ENCODE measurements at regions not wholly inside any gene's neighbourhood (a gene's known extent, or its start where the extent isn't known, plus 50 kb on each side); places are given as distances from the start of the nearest gene placed in this dataset.

GRCh38 chr5:174159327-174160114 is 114.0 kb downstream of the NSG2 start:
- no peak for DNase-seq (ENCODE audit: low read depth in 2 of 3, low spot score in 2 of 3)

DNA sequence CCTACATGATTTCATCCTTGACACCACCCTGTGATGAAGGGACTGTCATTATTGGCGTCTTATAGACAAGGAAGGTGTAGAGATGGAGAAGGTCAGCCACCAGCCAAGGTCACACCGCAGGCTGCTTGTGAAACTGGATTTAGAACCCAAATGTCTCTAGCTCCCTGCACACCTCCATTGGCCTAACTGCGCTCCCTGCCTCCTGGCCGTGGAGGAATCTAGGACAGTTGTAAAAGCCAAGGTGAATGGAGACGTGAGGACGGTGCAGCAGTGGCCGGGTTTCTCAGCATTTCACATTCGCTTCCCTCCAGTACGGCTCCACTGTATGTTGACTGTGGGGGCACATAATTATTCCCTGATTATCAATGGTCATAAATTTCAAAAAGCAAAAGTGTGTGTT is 119.9 kb downstream of the NSG2 start:
- no peak for DNase-seq (ENCODE audit: low read depth in 2 of 3, low spot score in 2 of 3)

- no peak for DNase-seq (ENCODE audit: low read depth in 2 of 3, low spot score in 2 of 3)
These were observed 120.9 kb downstream of the NSG2 start for GRCh38 chr5:174166231-174167079.

DNA sequence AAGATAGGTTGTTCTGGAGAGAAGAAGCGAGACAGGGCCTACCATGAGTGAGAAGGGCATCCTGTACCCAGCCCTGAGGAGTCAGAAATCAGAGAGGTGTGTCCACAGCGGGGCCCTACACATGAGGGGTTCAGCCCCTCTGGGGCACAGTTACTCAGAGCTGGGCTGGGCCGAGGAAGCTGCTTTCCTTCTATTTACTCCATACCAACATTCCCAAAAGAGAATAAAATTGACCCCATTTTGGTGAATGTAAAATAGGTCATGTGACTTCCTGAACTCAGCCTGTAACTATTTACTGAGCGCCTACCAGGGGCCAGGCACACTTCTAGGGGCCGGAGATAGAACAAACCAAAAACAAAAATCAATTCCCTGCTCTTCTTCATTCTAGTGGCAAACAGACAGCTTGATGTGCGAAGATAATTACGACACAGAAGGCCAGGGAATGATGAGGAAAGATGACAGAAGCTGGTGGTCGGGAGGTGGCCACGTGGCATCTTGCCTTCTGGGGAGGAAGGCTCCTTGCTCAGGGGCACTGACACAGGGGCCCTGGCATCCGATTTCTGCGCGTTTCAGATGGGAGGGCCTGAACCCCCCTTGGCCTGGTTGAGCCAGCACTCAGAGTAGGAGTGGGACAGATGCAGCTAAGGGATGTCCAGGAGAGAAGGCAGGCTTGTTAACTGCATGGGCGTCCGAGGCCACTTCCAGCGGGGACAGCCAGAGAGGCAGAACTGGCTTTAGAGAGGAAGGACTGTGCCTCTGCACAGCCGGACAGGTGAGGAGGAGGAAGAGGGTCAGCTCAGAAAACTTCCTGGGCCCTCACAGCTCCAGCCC is 121.8 kb downstream of the NSG2 start:
- DNase-seq (ENCODE audit: low read depth in 2 of 3, low spot score in 2 of 3) = no peak

DNA sequence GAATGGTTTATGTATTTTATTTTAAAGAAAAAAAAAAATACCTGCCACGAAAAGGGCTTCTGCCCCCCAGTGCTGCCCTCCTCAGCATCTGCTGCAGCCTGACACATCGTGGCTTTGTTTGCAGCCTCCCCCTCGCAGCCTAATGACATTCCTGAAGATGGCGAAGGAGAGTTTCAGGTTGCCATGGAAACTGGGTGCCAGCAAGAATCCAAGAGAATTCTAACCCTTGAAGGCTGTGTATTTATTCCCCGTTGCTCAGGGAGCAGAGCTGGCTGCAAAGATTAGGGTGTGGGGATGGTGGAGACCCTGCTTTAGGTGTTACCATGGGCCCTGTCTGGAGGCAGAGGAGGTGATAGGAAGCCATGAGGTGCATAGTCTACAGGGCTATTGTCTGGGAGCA is 126.6 kb downstream of the NSG2 start:
- DNase-seq (ENCODE audit: low read depth in 2 of 3, low spot score in 2 of 3) = no peak

- DNase-seq (ENCODE audit: low read depth in 2 of 3, low spot score in 2 of 3) = no peak
These were observed 127.1 kb downstream of the NSG2 start for GRCh38 chr5:174172566-174172965.

- no peak for DNase-seq (ENCODE audit: low read depth in 2 of 3, low spot score in 2 of 3)
These were observed 128.3 kb downstream of the NSG2 start for GRCh38 chr5:174173766-174174165.

DNA sequence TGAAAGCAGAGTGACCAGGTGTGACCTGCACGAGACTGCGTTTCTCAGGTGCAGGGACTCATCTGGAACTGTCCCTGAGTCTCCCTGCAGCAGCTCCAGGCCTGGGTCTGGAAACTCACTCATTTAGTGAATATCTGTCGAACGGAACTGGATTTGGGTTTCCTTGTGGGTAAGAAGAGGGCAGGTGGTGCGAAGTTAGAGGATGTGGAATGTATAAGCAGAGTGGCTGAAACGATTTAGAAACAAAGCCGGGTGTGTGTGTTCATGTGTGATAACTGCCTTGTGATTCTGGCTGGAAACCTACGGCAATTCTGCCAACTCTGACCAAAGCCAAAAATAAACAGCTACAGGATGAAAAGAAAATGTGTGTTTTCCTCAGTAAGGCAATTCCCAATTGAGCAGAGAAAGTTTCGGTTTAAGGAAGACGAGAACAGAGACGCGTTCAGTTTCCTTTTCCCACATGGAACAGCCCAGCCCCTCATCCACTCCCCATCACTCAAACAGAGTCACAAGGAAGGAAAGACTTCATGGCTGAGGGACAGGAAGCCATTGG is 130.3 kb downstream of the NSG2 start:
- DNase-seq (ENCODE audit: low read depth in 2 of 3, low spot score in 2 of 3) = no peak

DNA sequence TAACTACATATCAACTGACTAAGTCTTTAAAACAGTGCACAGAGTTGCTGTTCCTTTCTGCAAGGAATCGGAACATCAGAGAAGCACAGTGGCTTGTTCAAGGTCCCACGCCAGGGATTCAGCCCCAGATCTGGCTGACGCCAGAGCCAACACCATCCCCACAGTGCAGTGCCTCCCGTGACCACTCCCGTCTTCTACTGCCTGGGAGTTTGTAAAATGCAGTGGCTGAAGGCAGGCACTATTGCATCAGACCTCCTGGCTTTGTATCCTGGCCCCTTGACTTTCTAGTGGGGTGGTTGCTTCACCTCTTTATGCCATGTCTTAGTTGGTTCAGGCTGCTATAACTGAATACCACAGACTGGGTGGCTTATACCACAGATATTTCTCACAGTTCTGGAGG is 131.0 kb downstream of the NSG2 start:
- DNase-seq (ENCODE audit: low read depth in 2 of 3, low spot score in 2 of 3) = no peak

GRCh38 chr5:174177531-174177930 is 132.0 kb downstream of the NSG2 start:
- DNase-seq (ENCODE audit: low read depth in 2 of 3, low spot score in 2 of 3) = no peak

DNA sequence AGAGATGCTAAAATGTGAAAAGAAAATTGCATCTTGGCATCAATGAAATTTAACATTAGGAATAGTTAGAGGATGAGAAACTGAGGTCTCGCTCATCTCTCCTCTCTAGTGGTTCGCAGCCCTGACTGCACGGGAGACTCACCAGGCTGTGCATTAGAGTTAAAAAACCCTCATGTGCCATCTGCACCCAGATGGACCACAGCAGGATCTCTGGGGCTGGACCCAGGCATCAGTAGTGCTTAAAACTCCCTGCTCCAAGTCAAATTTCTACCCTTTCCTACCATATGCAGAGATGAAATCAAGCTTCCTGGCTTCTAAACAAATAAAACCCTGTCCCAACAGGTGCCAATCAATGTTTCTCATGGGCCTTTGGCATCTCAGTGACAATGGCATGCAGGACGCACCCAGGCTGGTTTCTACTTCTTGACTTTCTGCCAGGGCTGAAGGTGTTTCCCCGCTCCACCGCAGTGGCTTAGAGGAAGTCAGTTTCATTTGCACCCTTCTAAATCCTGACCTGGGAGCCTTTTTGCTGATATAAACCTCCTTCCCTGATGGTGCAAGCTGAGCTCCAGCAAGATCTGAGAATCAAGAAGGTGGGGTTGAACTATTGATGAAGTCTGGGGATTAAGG is 132.6 kb downstream of the NSG2 start:
- no peak for DNase-seq (ENCODE audit: low read depth in 2 of 3, low spot score in 2 of 3)

DNA sequence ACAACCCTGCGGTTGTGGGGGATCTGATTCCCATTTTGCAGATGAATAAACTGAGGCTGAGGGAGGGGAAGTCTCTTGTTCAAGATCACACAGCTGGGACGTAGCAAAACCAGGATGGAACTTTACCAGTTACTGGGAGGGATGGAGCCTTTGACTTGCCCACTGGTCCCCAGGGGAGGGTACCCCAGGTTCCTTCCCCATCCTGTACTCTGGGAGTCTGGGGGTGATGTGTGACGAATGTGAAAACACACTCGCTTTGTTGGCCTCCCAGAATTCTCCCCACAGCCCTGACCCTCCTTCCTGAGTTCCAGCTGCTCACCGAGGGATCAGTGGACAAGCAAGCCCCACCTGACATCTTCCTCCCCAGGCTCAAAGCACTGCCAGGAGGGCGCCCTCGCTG is 135.1 kb downstream of the NSG2 start:
- no peak for DNase-seq (ENCODE audit: low read depth in 2 of 3, low spot score in 2 of 3)

- no peak for DNase-seq (ENCODE audit: low read depth in 2 of 3, low spot score in 2 of 3)
These were observed 136.6 kb downstream of the NSG2 start for GRCh38 chr5:174182111-174182510.

DNA sequence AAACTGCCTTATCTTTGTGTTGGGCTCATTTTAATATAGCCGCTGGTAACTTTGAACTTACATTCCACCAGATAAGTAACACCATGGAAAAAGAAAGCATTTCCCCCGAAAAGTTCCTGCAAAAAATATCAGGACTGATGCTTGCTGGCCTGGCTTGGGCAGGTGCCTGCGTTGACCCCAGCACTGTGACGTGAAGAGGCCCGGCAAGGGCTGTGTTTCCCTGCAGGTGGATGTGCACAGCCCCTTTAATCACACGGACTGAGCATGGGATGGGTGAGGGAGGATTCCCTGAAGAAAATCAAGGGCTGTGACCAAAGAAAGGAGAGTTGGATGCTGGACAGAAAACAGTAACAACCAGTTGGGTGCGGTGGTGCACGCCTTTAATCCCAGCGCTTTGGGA is 138.2 kb downstream of the NSG2 start:
- no peak for DNase-seq (ENCODE audit: low read depth in 2 of 3, low spot score in 2 of 3)

DNA sequence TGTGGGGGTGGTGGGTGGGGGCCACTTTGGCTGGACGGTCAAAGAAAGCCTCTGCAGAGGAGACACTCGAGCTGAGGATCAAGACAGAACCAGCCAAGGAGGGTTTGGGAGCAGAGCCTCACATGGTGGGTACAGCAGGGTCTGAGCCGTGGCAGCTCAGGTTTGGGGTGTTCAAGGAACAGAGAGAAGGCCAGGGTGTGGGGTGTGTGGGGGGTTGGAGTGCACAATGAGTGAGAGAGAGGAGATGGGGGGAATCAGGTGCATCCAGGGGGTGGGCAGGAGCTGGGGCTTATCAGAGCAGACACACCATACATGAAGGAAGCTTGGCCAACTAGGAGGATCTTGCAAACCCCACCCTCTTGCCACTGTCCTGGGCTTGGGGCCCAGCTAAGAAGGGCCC is 140.0 kb downstream of the NSG2 start:
- DNase-seq (ENCODE audit: low read depth in 2 of 3, low spot score in 2 of 3) = no peak

DNA sequence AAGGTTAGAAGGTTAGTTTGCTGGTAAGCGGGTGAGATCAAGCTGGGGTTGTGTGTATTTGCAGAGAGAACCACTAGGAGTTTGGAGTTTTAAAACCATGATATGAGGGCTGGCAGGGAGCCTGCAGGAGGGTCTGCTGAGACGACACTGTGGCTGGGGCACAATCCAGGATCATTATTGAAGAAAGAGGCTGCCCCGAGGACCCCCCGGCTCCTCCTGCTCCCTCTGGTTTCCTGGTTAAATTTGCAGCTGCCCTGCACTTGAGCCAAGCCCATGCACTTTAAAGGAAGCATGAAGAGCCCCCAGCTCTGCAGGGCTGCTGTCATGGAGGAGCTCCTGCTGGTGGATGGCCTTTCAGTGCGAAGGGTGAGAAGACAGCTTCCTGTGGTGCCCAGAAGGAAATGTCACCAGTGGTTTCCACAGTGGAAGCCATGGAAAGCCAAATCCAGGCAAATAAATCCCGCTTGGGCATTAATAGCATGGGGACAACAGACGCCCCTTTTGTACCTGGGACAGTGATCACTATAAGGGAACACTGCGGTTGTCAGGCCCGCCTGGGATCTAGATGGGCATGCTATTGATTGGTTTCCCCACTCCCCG is 140.7 kb downstream of the NSG2 start:
- no peak for DNase-seq (ENCODE audit: low read depth in 2 of 3, low spot score in 2 of 3)

DNA sequence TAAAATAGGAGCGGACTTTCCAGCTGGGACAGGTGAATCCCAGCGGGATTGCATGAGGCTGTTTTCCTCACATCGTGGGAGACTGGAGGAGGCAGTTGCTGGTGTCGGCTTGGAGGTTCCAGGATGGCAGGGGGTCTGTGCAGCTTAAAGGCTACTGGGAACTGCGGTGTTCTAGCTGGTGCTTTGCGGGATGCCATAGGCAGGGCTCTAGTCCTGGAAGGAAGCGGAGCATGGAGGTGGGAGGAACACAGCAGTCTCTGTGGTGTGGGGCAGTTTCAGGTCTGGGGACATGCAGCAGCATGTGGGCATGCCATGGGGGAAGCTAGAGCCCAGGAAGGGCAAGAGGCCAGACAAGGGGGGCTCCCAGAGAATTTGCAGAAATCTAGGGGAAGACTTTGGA is 141.5 kb downstream of the NSG2 start:
- DNase-seq (ENCODE audit: low read depth in 2 of 3, low spot score in 2 of 3) = no peak

DNA sequence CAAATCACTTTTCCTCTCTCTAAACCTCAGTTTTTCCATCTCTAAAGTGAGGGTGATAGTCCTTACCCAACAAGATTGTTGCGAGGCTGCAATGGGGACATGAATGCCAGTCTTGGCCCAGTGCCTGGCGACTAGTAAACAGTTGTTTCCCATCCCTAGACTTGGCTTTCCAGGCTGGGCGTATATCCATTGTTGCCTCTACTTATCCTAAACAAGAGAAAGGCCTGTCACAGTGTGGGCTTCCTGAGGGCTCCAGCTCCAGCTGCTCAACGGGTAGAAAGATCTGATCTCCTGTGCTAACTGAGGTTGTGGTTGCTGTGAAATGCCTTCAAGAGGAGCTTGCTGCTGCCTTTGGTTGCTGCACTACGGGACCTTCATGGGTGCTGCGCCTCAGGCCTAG is 142.0 kb downstream of the NSG2 start:
- DNase-seq (ENCODE audit: low read depth in 2 of 3, low spot score in 2 of 3) = no peak

DNA sequence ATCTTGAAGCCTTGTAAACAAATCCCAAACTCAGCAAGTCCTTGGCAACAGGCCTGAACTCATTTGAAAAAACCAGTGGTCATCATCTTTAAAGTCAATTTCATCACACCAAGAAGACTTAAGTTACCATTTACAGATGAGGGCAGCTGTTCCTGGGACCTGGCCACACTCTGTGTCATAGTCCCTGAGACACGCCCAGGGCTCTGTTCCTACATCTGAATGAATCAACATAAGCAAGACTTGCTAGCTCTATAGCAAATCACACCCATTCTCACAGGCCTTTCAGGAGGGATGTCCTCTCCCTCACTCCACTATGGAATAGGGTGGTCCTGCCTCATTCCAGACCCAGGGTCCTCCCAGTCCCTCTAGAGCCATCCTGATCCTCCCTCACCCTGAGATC is 142.8 kb downstream of the NSG2 start:
- DNase-seq (ENCODE audit: low read depth in 2 of 3, low spot score in 2 of 3) = no peak

All from activated CD8-positive, alpha-beta memory T cell treated with anti-CD3 and anti-CD28 coated beads for 48 hours (primary cell).